Neural crest cell (in vitro differentiated cells): ENCODE measurements at regions not wholly inside any gene's neighbourhood (a gene's known extent, or its start where the extent isn't known, plus 50 kb on each side); places are given as distances from the start of the nearest gene placed in this dataset.

Experiments used
- DNase-seq: peaks from one replicate; pipeline ENCODE4 v3.0.0; 2021; ENCODE audit warnings: low read depth, mixed read lengths, low spot score
- H3K27ac Mint-ChIP-seq: one replicate; pipeline ENCODE4 v1.8.0; 2021; ENCODE audit warnings: mild to moderate bottlenecking, mixed read lengths; ENCODE audit not compliant: unreplicated experiment
- H3K27me3 Mint-ChIP-seq: 2 replicates; pipeline ENCODE4 v1.8.0; 2021; ENCODE audit warnings: low read depth, mild to moderate bottlenecking, mixed read lengths
- H3K36me3 Mint-ChIP-seq: 2 replicates; pipeline ENCODE4 v1.8.0; 2021; ENCODE audit warnings: low read depth, mild to moderate bottlenecking, mixed read lengths
- H3K4me1 Mint-ChIP-seq: 2 replicates; pipeline ENCODE4 v1.8.0; 2021; ENCODE audit warnings: mixed read lengths
- H3K4me3 Mint-ChIP-seq: one replicate; pipeline ENCODE4 v1.8.0; 2021; ENCODE audit warnings: mild to moderate bottlenecking, mixed read lengths
- H3K9me3 Mint-ChIP-seq: 2 replicates; pipeline ENCODE4 v1.8.0; 2021; ENCODE audit warnings: mixed read lengths
- TF ChIP-seq, protein P1 (sequence below): fragments of 200-600 bp; sonication (generic); conservative IDR thresholded peaks from 2 replicates; pipeline ENCODE4 v1.5.0; 2021; ENCODE audit warnings: antibody characterized with exemption, mild to moderate bottlenecking

DNA sequence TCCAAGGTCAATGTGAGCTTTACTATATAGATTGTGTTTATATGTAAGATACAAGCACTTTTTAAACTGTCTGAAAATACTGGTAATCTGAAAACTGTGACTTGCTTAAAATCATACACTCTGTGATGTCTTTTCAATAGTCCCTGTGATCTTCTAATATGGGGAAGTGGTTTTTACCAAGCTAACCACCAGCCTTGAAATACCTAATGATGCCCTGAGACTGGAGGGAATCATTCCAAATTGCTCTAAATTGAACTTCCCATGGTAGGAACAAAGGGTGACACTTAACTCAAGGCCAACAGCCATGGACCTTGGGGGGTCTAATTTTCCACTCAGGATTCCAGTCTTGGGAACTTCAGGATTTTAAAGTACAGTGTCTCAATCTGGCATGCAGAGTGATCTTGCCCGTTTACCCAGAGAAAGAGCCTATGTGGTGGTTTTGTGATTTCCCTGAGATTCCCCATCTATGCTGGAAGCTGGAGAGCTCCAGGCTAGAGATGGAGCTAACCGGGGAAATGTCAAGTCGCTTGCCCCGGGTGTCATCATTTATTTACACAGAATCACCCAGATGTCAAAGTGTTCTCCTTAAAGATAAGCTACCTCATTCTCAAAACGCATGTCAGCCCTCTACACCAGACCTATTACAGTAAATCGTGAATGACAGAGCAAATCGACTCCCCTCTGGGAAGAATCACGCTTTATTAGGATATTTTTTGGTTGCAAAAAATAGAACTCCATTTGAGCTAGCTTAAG is 198.5 kb downstream of the SP3 start:
- Mint-ChIP-seq H3K9me3 (no peaks in the 10 kb centered on the region), H3K27ac (no peak overlapping the region), H3K36me3 (no peaks in the 10 kb centered on the region), H3K4me1 (no peaks in the 10 kb centered on the region), H3K4me3 (no peak overlapping the region), H3K27me3 (no peaks in the 10 kb centered on the region)
- TF ChIP-seq, protein P1, sequence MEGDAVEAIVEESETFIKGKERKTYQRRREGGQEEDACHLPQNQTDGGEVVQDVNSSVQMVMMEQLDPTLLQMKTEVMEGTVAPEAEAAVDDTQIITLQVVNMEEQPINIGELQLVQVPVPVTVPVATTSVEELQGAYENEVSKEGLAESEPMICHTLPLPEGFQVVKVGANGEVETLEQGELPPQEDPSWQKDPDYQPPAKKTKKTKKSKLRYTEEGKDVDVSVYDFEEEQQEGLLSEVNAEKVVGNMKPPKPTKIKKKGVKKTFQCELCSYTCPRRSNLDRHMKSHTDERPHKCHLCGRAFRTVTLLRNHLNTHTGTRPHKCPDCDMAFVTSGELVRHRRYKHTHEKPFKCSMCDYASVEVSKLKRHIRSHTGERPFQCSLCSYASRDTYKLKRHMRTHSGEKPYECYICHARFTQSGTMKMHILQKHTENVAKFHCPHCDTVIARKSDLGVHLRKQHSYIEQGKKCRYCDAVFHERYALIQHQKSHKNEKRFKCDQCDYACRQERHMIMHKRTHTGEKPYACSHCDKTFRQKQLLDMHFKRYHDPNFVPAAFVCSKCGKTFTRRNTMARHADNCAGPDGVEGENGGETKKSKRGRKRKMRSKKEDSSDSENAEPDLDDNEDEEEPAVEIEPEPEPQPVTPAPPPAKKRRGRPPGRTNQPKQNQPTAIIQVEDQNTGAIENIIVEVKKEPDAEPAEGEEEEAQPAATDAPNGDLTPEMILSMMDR: no peak
- DNase-seq: no peak

DNA sequence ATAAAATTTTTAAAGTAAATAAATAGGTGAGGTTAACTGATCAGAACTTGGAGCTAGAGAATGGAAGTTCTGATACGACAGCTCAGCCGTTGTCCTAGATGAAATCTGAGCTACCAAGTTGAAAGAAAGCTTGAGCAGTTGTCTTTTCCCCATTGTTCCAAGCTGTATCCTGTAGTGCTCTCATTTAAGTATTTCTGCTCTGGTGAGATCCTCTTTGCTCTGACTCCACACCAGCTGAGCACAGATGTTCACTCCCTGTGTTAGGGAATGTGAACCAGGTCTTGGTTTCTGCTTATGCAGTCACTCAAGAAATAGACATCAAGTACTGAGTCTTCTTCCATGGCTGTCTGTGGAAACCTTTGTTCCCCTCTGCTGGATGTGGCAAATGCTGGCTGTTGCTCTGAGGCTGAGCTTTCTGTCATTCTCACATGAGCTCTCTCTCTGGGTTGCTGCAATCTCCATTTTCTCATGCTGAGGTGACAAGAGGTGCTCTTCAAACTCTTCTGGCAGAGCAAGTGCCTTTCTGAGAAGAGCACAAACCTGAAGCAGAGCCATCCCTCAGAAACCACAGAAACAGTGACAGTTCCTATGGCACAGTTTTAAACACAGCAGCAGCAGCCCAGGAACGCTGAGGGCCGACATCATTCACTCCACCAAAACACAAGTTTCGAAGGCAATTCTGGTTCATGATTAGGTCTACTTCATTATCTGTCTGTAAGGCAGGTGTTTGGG is 194.1 kb downstream of the SP3 start:
- no peaks in the 10 kb centered on the region for H3K9me3 Mint-ChIP-seq
- H3K27ac Mint-ChIP-seq: no peak overlapping the region
- H3K36me3 Mint-ChIP-seq: no peaks in the 10 kb centered on the region
- H3K4me1 Mint-ChIP-seq: no peaks in the 10 kb centered on the region
- TF ChIP-seq, protein P1: no peak
- H3K27me3 Mint-ChIP-seq: no peaks in the 10 kb centered on the region
- no peak overlapping the region for H3K4me3 Mint-ChIP-seq
- DNase-seq: no peak

- no peaks in the 10 kb centered on the region for H3K4me1 Mint-ChIP-seq
- no peak for DNase-seq
- H3K27ac Mint-ChIP-seq: no peak overlapping the region
- H3K4me3 Mint-ChIP-seq: no peak overlapping the region
- H3K9me3 Mint-ChIP-seq: peaks cover 3% of the 10 kb centered on the region
- no peaks in the 10 kb centered on the region for H3K27me3 Mint-ChIP-seq
- no peaks in the 10 kb centered on the region for H3K36me3 Mint-ChIP-seq
- TF ChIP-seq, protein P1: no peak
These were observed 193.0 kb downstream of the SP3 start for GRCh38 chr2:173772205-173772604.

DNA sequence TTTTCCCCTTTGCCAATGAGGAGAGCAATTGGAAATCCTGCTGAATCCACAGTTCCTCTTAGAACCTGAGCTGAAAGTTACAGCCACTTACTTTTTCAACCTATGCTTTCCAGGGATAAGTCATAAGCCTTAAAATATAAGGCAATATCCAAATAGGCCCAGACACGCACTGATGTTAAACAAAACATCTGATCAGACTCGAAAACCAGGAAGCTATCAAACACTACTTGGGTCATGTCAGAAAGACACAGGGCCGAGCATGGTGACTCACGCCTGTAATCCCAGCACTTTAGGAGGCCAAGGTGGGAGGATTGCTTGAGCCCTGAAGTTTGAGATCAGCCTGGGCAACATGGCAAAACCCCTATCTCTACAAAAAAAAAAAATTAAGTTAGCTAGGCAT is 192.1 kb downstream of the SP3 start:
- Mint-ChIP-seq H3K27me3 (no peaks in the 10 kb centered on the region), H3K9me3 (peaks cover 3% of the 10 kb centered on the region), H3K36me3 (no peaks in the 10 kb centered on the region), H3K4me1 (no peaks in the 10 kb centered on the region), H3K27ac (no peak overlapping the region), H3K4me3 (no peak overlapping the region)
- TF ChIP-seq, protein P1: no peak
- DNase-seq: no peak

DNA sequence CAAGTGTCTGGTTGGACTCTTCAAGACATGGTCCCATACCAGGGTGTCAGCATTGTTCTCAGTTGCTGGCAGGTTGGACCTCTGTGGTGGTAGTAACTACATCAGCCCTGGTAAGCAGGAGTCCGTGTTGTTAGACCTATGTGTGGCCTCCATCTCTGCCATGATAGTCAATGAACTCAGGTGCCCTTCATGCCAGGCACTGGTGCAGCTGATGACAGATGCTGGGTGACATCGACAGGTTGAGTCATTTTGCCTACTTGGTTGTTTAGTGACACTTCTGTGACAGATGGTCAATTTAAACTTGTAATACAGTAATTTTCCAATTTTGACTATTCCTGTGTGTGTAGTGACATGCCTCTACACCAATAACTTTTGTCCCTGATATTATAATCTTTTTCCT is 189.7 kb downstream of the SP3 start:
- Mint-ChIP-seq H3K27ac (no peak overlapping the region), H3K36me3 (no peaks in the 10 kb centered on the region), H3K9me3 (peaks cover 15% of the 10 kb centered on the region), H3K4me3 (no peak overlapping the region), H3K4me1 (no peaks in the 10 kb centered on the region), H3K27me3 (no peaks in the 10 kb centered on the region)
- no peak for DNase-seq
- TF ChIP-seq, protein P1: no peak
